T-helper 2 cell treated with Interferon-gamma antibody and Interleukin-4, amounts not matched to agents 5 μg/mL and 100 μg/mL, for 36 hours (primary cell): ENCODE measurements at regions not wholly inside any gene's neighbourhood (a gene's known extent, or its start where the extent isn't known, plus 50 kb on each side); places are given as distances from the start of the nearest gene placed in this dataset.

Experiments
- DNase-seq: peaks from one replicate; pipeline ENCODE4 v3.0.0; 2021; ENCODE audit warnings: low spot score
- H3K27ac Mint-ChIP-seq: one replicate; pipeline ENCODE4 v1.8.0; 2021; ENCODE audit warnings: mild to moderate bottlenecking, mixed read lengths
- H3K27me3 Mint-ChIP-seq: one replicate; pipeline ENCODE4 v1.8.0; 2021; ENCODE audit warnings: low read depth, mixed read lengths
- H3K36me3 Mint-ChIP-seq: one replicate; pipeline ENCODE4 v1.8.0; 2021; ENCODE audit warnings: low read depth, mixed read lengths
- H3K4me1 Mint-ChIP-seq: one replicate; pipeline ENCODE4 v1.8.0; 2021; ENCODE audit warnings: low read depth, mixed read lengths
- H3K4me3 Mint-ChIP-seq: one replicate; pipeline ENCODE4 v1.8.0; 2022; ENCODE audit warnings: mild to moderate bottlenecking, moderate library complexity, mixed read lengths
- H3K9me3 Mint-ChIP-seq: one replicate; pipeline ENCODE4 v1.8.0; 2021; ENCODE audit warnings: mixed read lengths

GRCh38 chr10:84076047-84076388 is 63.3 kb upstream of the GHITM start:
- H3K36me3 Mint-ChIP-seq, result no peaks in the 10 kb centered on the region
- H3K4me1 Mint-ChIP-seq, result no peaks in the 10 kb centered on the region
- DNase-seq, result no peak
- H3K9me3 Mint-ChIP-seq, result no peaks in the 10 kb centered on the region
- H3K4me3 Mint-ChIP-seq, result no peak overlapping the region
- no peak overlapping the region for H3K27ac Mint-ChIP-seq
- no peaks in the 10 kb centered on the region for H3K27me3 Mint-ChIP-seq

GRCh38 chr10:84076540-84077195 is 62.6 kb upstream of the GHITM start:
- Mint-ChIP-seq H3K36me3 (no peaks in the 10 kb centered on the region), H3K9me3 (no peaks in the 10 kb centered on the region), H3K4me3 (no peak overlapping the region), H3K27ac (no peak overlapping the region), H3K4me1 (no peaks in the 10 kb centered on the region), H3K27me3 (no peaks in the 10 kb centered on the region)
- no peak for DNase-seq

GRCh38 chr10:84077768-84078167 is 61.5 kb upstream of the GHITM start:
- no peaks in the 10 kb centered on the region for H3K27me3 Mint-ChIP-seq
- H3K9me3 Mint-ChIP-seq, result no peaks in the 10 kb centered on the region
- no peak for DNase-seq
- H3K36me3 Mint-ChIP-seq, result no peaks in the 10 kb centered on the region
- H3K4me1 Mint-ChIP-seq, result no peaks in the 10 kb centered on the region
- no peak overlapping the region for H3K4me3 Mint-ChIP-seq
- no peak overlapping the region for H3K27ac Mint-ChIP-seq

- H3K9me3 Mint-ChIP-seq, result no peaks in the 10 kb centered on the region
- no peaks in the 10 kb centered on the region for H3K36me3 Mint-ChIP-seq
- H3K27me3 Mint-ChIP-seq, result no peaks in the 10 kb centered on the region
- no peak overlapping the region for H3K4me3 Mint-ChIP-seq
- no peak overlapping the region for H3K27ac Mint-ChIP-seq
- H3K4me1 Mint-ChIP-seq, result no peaks in the 10 kb centered on the region
- DNase-seq, result no peak
Observed at GRCh38 chr10:84078771-84079170, 60.5 kb upstream of the GHITM start.

GRCh38 chr10:84084342-84084741 is 55.0 kb upstream of the GHITM start:
- no peaks in the 10 kb centered on the region for H3K4me1 Mint-ChIP-seq
- H3K4me3 Mint-ChIP-seq, result no peak overlapping the region
- H3K27ac Mint-ChIP-seq, result no peak overlapping the region
- no peaks in the 10 kb centered on the region for H3K9me3 Mint-ChIP-seq
- no peaks in the 10 kb centered on the region for H3K27me3 Mint-ChIP-seq
- DNase-seq, result no peak
- no peaks in the 10 kb centered on the region for H3K36me3 Mint-ChIP-seq

DNA sequence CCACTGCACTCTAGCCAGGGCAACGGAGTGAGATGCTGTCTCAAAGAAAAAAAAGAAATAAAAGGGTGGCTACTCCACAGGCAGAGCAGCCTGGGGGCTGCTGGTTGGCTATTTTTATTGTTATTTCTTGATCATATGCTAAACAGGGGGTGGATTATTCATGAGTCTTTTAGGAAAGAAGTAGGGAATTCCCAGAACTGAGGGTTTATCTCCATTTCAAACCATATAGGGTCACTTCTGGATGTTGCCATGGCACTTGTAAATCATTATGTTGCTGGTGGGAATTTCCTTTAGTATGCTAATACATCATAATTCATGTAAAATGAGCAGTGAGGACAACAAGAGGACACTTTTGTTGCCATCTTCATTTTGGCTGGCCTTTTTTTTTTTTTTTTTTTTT is 52.1 kb upstream of the GHITM start:
- H3K4me1 Mint-ChIP-seq, result no peaks in the 10 kb centered on the region
- no peaks in the 10 kb centered on the region for H3K27me3 Mint-ChIP-seq
- H3K4me3 Mint-ChIP-seq, result no peak overlapping the region

GRCh38 chr10:84088626-84089025 is 50.7 kb upstream of the GHITM start:
- no peak for DNase-seq
- Mint-ChIP-seq H3K4me3 (no peak overlapping the region), H3K4me1 (no peaks in the 10 kb centered on the region), H3K36me3 (no peaks in the 10 kb centered on the region), H3K9me3 (no peaks in the 10 kb centered on the region), H3K27me3 (peaks cover 2% of the 10 kb centered on the region), H3K27ac (no peak overlapping the region)

More for the DNA sequence above, 52.1 kb upstream of the GHITM start:
- H3K27ac Mint-ChIP-seq, result no peak overlapping the region
- H3K36me3 Mint-ChIP-seq, result no peaks in the 10 kb centered on the region
- no peak for DNase-seq
- no peaks in the 10 kb centered on the region for H3K9me3 Mint-ChIP-seq

GRCh38 chr10:84089162-84089561 is 50.1 kb upstream of the GHITM start:
- no peak for DNase-seq
- Mint-ChIP-seq H3K36me3 (no peaks in the 10 kb centered on the region), H3K4me1 (no peaks in the 10 kb centered on the region), H3K9me3 (no peaks in the 10 kb centered on the region), H3K4me3 (no peak overlapping the region), H3K27me3 (peaks cover 2% of the 10 kb centered on the region), H3K27ac (no peak overlapping the region)
